Esophagus muscularis mucosa (tissue), 3 donors: ENCODE measurements at regions not wholly inside any gene's neighbourhood (a gene's known extent, or its start where the extent isn't known, plus 50 kb on each side); places are given as distances from the start of the nearest gene placed in this dataset.

Source experiments
- POLR2A ChIP-seq: fragments of 450-650 bp; IDR thresholded peaks from one replicate; pipeline ENCODE4 v1.6.1; 2017; ENCODE audit warnings: antibody characterized with exemption, moderate library complexity, mild to moderate bottlenecking, low read depth
- TF ChIP-seq, protein P1 (sequence below), 3 experiments: fragments of 200-600 bp in 2 of 3; fragments of 450-650 bp in 1 of 3; sonication (generic) in 2 of 3; IDR thresholded peaks; one replicate each; pipeline ENCODE4 v1.5.1; 2017 to 2019; ENCODE audit warnings: antibody characterized with exemption in 3 of 3, mild to moderate bottlenecking in 2 of 3, moderate library complexity in 1 of 3

DNA sequence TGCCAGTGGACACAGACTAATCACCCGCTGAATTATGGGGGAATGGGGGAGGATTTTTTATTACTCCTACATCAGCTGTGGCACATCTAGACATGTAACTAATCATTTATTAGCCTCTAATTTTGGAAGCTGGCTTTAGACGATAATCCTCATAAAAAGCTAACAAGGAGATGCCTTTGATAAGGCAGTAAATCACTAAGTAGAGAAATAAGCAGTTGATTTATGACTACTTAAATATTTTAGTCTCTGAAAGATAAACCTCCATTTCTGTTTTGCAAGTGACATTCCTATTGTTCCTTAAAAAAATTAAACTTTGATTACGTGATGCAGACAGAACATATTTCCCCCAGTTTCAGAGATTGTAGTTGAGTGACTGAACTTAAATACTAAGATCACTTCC, 206.4 kb upstream of the CDKN2B start:
- TF ChIP-seq, protein P1, sequence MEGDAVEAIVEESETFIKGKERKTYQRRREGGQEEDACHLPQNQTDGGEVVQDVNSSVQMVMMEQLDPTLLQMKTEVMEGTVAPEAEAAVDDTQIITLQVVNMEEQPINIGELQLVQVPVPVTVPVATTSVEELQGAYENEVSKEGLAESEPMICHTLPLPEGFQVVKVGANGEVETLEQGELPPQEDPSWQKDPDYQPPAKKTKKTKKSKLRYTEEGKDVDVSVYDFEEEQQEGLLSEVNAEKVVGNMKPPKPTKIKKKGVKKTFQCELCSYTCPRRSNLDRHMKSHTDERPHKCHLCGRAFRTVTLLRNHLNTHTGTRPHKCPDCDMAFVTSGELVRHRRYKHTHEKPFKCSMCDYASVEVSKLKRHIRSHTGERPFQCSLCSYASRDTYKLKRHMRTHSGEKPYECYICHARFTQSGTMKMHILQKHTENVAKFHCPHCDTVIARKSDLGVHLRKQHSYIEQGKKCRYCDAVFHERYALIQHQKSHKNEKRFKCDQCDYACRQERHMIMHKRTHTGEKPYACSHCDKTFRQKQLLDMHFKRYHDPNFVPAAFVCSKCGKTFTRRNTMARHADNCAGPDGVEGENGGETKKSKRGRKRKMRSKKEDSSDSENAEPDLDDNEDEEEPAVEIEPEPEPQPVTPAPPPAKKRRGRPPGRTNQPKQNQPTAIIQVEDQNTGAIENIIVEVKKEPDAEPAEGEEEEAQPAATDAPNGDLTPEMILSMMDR (IDR thresholded peaks at IDR 0.05), result no peak
- TF ChIP-seq POLR2A, result no peak
